ENCODE measurements at regions not wholly inside any gene's neighbourhood (a gene's known extent, or its start where the extent isn't known, plus 50 kb on each side); places are given as distances from the start of the nearest gene placed in this dataset.

GRCh38 chr1:209414803-209415329, 168.6 kb upstream of the CAMK1G start:
- ATAC-seq = no peak
- no peak for TF ChIP-seq CTCF (IDR thresholded peaks at IDR 0.05)
- H3K27ac ChIP-seq = no peak overlapping the region

GRCh38 chr1:209416039-209416438, 167.5 kb upstream of the CAMK1G start:
- H3K27me3 ChIP-seq (ENCODE audit: low read depth) = no peaks in the 10 kb centered on the region
- no peaks in the 10 kb centered on the region for H3K36me3 ChIP-seq
- intact Hi-C loops (cut with DNase I) = no loop called here
- no peak for TF ChIP-seq CTCF (IDR thresholded peaks at IDR 0.05)
- DNase-seq (no peak), ATAC-seq (no peak)
- H3K27ac ChIP-seq = no peak overlapping the region
- H3K9me3 ChIP-seq = no peaks in the 10 kb centered on the region
- no peak overlapping the region for H3K4me3 ChIP-seq
- peaks cover under 1% of the 10 kb centered on the region for H3K4me1 ChIP-seq

More at GRCh38 chr1:209414803-209415329, 168.6 kb upstream of the CAMK1G start:
- Histone ChIP-seq H3K27me3 (ENCODE audit: low read depth) (no peaks in the 10 kb centered on the region), H3K36me3 (no peaks in the 10 kb centered on the region), H3K4me1 (peaks cover 6% of the 10 kb centered on the region), H3K9me3 (no peaks in the 10 kb centered on the region), H3K4me3 (no peak overlapping the region)
- intact Hi-C loops (cut with DNase I) = no loop called here
- DNase-seq = no peak

GRCh38 chr1:209416716-209417115, 166.8 kb upstream of the CAMK1G start:
- no peaks in the 10 kb centered on the region for H3K9me3 ChIP-seq
- no peak overlapping the region for H3K4me3 ChIP-seq
- H3K4me1 ChIP-seq = no peaks in the 10 kb centered on the region
- H3K36me3 ChIP-seq = no peaks in the 10 kb centered on the region
- no peak for TF ChIP-seq CTCF (IDR thresholded peaks at IDR 0.05)
- intact Hi-C loops (cut with DNase I) = no loop called here
- DNase-seq (no peak), ATAC-seq (no peak)
- H3K27me3 ChIP-seq (ENCODE audit: low read depth) = no peaks in the 10 kb centered on the region
- no peak overlapping the region for H3K27ac ChIP-seq

GRCh38 chr1:209417761-209418160, 165.8 kb upstream of the CAMK1G start:
- no peak overlapping the region for H3K4me3 ChIP-seq
- ATAC-seq (no peak), DNase-seq (no peak)
- no peak overlapping the region for H3K27ac ChIP-seq
- H3K9me3 ChIP-seq = no peaks in the 10 kb centered on the region
- H3K36me3 ChIP-seq = no peaks in the 10 kb centered on the region
- H3K4me1 ChIP-seq = no peaks in the 10 kb centered on the region
- no peak for TF ChIP-seq CTCF (IDR thresholded peaks at IDR 0.05)
- H3K27me3 ChIP-seq (ENCODE audit: low read depth) = no peaks in the 10 kb centered on the region
- intact Hi-C loops (cut with DNase I) = no loop called here

- intact Hi-C loops (cut with DNase I) = no loop called here
Observed at GRCh38 chr1:209420276-209420675, 163.2 kb upstream of the CAMK1G start.

More at GRCh38 chr1:209420276-209420675, 163.2 kb upstream of the CAMK1G start:
- Histone ChIP-seq H3K27ac (no peak overlapping the region), H3K9me3 (no peaks in the 10 kb centered on the region), H3K27me3 (ENCODE audit: low read depth) (no peaks in the 10 kb centered on the region), H3K4me1 (no peaks in the 10 kb centered on the region), H3K36me3 (no peaks in the 10 kb centered on the region), H3K4me3 (no peak overlapping the region)
- no peak for TF ChIP-seq CTCF (IDR thresholded peaks at IDR 0.05)
- ATAC-seq = no peak
- DNase-seq = no peak

All from lower lobe of right lung (tissue), 2 donors.